HCT116 (cell line): ENCODE measurements at regions not wholly inside any gene's neighbourhood (a gene's known extent, or its start where the extent isn't known, plus 50 kb on each side); places are given as distances from the start of the nearest gene placed in this dataset.

Experiments used
- ATAC-seq: fragments of 200-7000 bp; cut with Tn5 transposase; 2 replicates; pipeline ENCODE4 v1.9.1; 2020; ENCODE audit warnings: mild to moderate bottlenecking, moderate library complexity
- BruUV-seq: library from RNA; stranded (reverse); fragments of 400-500 nt; replicated peaks from 2 replicates; lab custom pipeline; 2021; lab: Mats Ljungman, UMichigan
- CTCF ChIA-PET: fragments of 300-600 bp; sonication (Branson Sonifier 250); formaldehyde crosslinking; loops from one replicate; lab custom pipeline; 2021; ENCODE audit warnings: antibody characterized with exemption; lab: Charles Lee
- POLR2A ChIA-PET: fragments of 300-600, 350-600 bp; sonication (Branson Sonifier 250); formaldehyde crosslinking; loops from one replicate; lab custom pipeline; 2021; ENCODE audit warnings: antibody characterized with exemption; lab: Charles Lee
- RAD21 ChIA-PET, 2 experiments: fragments of 300-600 bp; sonication (Branson Sonifier 250); formaldehyde crosslinking; loops; one replicate each; lab custom pipeline; 2023; ENCODE audit warnings: low total read pairs in 2 of 2; ENCODE audit not compliant: uncharacterized antibody in 2 of 2, unreplicated experiment in 2 of 2, low non-redundant PET in 1 of 2; lab: Charles Lee
- DNase-seq: peaks from one replicate; pipeline ENCODE4 v3.0.0-alpha.2; 2010; ENCODE audit warnings: low read depth, low spot score
- H2AFZ ChIP-seq: fragments of 200-600 bp; shearing (Covaris generic), sonication (generic); 2 replicates; pipeline ENCODE4 v1.6.1; 2017; ENCODE audit warnings: low read depth, mixed run types, mixed read lengths, antibody characterized with exemption, low read length; ENCODE audit not compliant: poor library complexity, severe bottlenecking
- H3K27ac ChIP-seq: 2 replicates; pipeline ENCODE4 v1.5.1; 2012; ENCODE audit warnings: low read depth, low read length
- H3K27me3 ChIP-seq: fragments of 200-600 bp; sonication (generic); 2 replicates; pipeline ENCODE4 v1.6.1; 2016; ENCODE audit warnings: mixed run types, low read length, mixed read lengths; ENCODE audit not compliant: insufficient read depth
- H3K36me3 ChIP-seq, 2 experiments: fragments of 200-500 bp in 1 of 2; fragments of 200-600 bp in 1 of 2; sonication (Bioruptor generic) in 1 of 2; sonication (generic) in 1 of 2; 2 replicates each; pipeline versions ENCODE4 v1.5.1 to v1.6.1; 2014 to 2016; ENCODE audit warnings: low read length in 2 of 2, inconsistent platforms in 1 of 2, mixed read lengths in 1 of 2, mixed run types in 1 of 2; ENCODE audit not compliant: insufficient read depth in 2 of 2, control insufficient read depth in 1 of 2
- H3K4me1 ChIP-seq, 2 experiments: fragments of 200-600 bp in 1 of 2; sonication (generic) in 1 of 2; 2 replicates each; pipeline versions ENCODE4 v1.5.1 to v1.6.1; 2012 to 2017; ENCODE audit warnings: low read length in 2 of 2, inconsistent platforms in 1 of 2, mild to moderate bottlenecking in 1 of 2, mixed read lengths in 1 of 2, mixed run types in 1 of 2, moderate library complexity in 1 of 2; ENCODE audit not compliant: insufficient read depth in 2 of 2, control insufficient read depth in 1 of 2
- H3K4me2 ChIP-seq: fragments of 200-600 bp; sonication (generic); 2 replicates; pipeline ENCODE4 v1.6.1; 2017; ENCODE audit warnings: mixed run types, low read length, mixed read lengths
- H3K4me3 ChIP-seq, 2 experiments: fragments of 200-600 bp in 1 of 2; sonication (generic) in 1 of 2; replicated peaks in 1 of 2; 2 replicates each; pipeline ENCODE4 v1.5.1; 2011 to 2016; ENCODE audit warnings: low read length in 2 of 2, control low read depth in 1 of 2, low read depth in 1 of 2, mild to moderate bottlenecking in 1 of 2, mixed read lengths in 1 of 2, mixed run types in 1 of 2
- H3K79me2 ChIP-seq: fragments of 200-600 bp; sonication (generic); 2 replicates; pipeline ENCODE4 v1.6.1; 2017; ENCODE audit warnings: mild to moderate bottlenecking, mixed run types, low read length, moderate library complexity, mixed read lengths; ENCODE audit not compliant: insufficient read depth
- H3K9ac ChIP-seq: fragments of 200-600 bp; sonication (generic); 2 replicates; pipeline ENCODE4 v1.6.1; 2016; ENCODE audit warnings: low read length, mixed read lengths
- H3K9me2 ChIP-seq: fragments of 200-600 bp; sonication (generic), shearing (Covaris generic); 2 replicates; pipeline ENCODE4 v1.6.1; 2017; ENCODE audit warnings: mixed run types, mild to moderate bottlenecking, moderate library complexity; ENCODE audit not compliant: insufficient read depth
- H3K9me3 ChIP-seq, 2 experiments: fragments of 200-500 bp in 1 of 2; fragments of 200-600 bp in 1 of 2; sonication (Bioruptor generic) in 1 of 2; sonication (generic) in 1 of 2; 2 replicates each; pipeline ENCODE4 v1.6.1; 2014 to 2017; ENCODE audit warnings: low read length in 2 of 2, mixed read lengths in 2 of 2, inconsistent platforms in 1 of 2, low read depth in 1 of 2, mild to moderate bottlenecking in 1 of 2, mixed run types in 1 of 2, moderate library complexity in 1 of 2; ENCODE audit not compliant: control insufficient read depth in 1 of 2, insufficient read depth in 1 of 2
- H4K20me1 ChIP-seq: fragments of 200-600 bp; sonication (generic), shearing (Covaris generic); 2 replicates; pipeline ENCODE4 v1.6.1; 2017; ENCODE audit warnings: mixed run types, mild to moderate bottlenecking, moderate library complexity; ENCODE audit not compliant: insufficient read depth
- CBX3 ChIP-seq: IDR thresholded peaks from 2 replicates; pipeline ENCODE4 v1.6.1; 2012; ENCODE audit warnings: low read depth
- EGR1 ChIP-seq: IDR thresholded peaks from 2 replicates; pipeline ENCODE4 v1.6.1; 2012; ENCODE audit warnings: low read depth
- EZH2phosphoT487 ChIP-seq: fragments of 200-600 bp; IDR thresholded peaks from 2 replicates; pipeline ENCODE4 v1.6.1; 2018; ENCODE audit warnings: antibody characterized with exemption, borderline replicate concordance
- FOSL1 ChIP-seq: IDR thresholded peaks from 2 replicates; pipeline ENCODE4 v1.6.1; 2012; ENCODE audit warnings: low read depth
- JUND ChIP-seq: IDR thresholded peaks from 2 replicates; pipeline ENCODE4 v1.6.1; 2012
- POLR2A ChIP-seq: IDR thresholded peaks from 2 replicates; pipeline ENCODE4 v1.7.0; 2011; ENCODE audit warnings: borderline replicate concordance; ENCODE audit not compliant: insufficient read depth, insufficient read length; ENCODE audit errors: extremely low read depth
- POLR2AphosphoS5 ChIP-seq: IDR thresholded peaks from 2 replicates; pipeline ENCODE4 v1.6.1; 2011; ENCODE audit warnings: mild to moderate bottlenecking, low read depth, low read length, moderate library complexity
- RAD21 ChIP-seq: IDR thresholded peaks from 2 replicates; pipeline ENCODE4 v1.6.1; 2012; ENCODE audit warnings: low read depth, mild to moderate bottlenecking
- SIN3A ChIP-seq: IDR thresholded peaks from 2 replicates; pipeline ENCODE4 v1.6.1; 2012; ENCODE audit warnings: low read depth
- SP1 ChIP-seq: IDR thresholded peaks from 2 replicates; pipeline ENCODE4 v1.6.1; 2012; ENCODE audit warnings: low read depth
- SRF ChIP-seq: IDR thresholded peaks from 2 replicates; pipeline ENCODE4 v1.6.1; 2012; ENCODE audit warnings: low read depth
- YY1 ChIP-seq: IDR thresholded peaks from 2 replicates; pipeline ENCODE4 v1.6.1; 2011; ENCODE audit warnings: low read length, low read depth, moderate library complexity, mild to moderate bottlenecking; ENCODE audit not compliant: insufficient replicate concordance; ENCODE audit errors: extremely low read depth
- ZFX ChIP-seq: fragments of 450-650 bp; IDR thresholded peaks from 2 replicates; pipeline ENCODE4 v1.6.1; 2017
- intact Hi-C: fragments of 100-400 bp; cut with micrococcal nuclease; formaldehyde crosslinking; loops from 2 replicates; pipeline ENCODE4 v1.10.0; 2022
- TF ChIP-seq, protein P1 (sequence below): IDR thresholded peaks from 2 replicates; pipeline ENCODE4 v1.6.1; 2012
- TF ChIP-seq, protein P2 (sequence below): IDR thresholded peaks from 2 replicates; pipeline ENCODE4 v1.6.1; 2012; ENCODE audit warnings: low read depth
- TF ChIP-seq, protein P3 (sequence below): IDR thresholded peaks from 2 replicates; pipeline ENCODE4 v1.6.1; 2012
- TF ChIP-seq, protein P4 (sequence below): IDR thresholded peaks from 2 replicates; pipeline ENCODE4 v1.6.1; 2011; ENCODE audit warnings: mild to moderate bottlenecking, low read length, moderate library complexity; ENCODE audit not compliant: insufficient replicate concordance; ENCODE audit errors: extremely low read depth
- TF ChIP-seq, protein P5 (sequence below), 3 experiments: fragments of 200-600 bp in 1 of 3; sonication (generic) in 1 of 3; IDR thresholded peaks in 2 of 3; conservative IDR thresholded peaks in 1 of 3; 2 replicates each; pipeline ENCODE4 v1.5.1; 2012 to 2017; ENCODE audit warnings: low read depth in 2 of 3, low read length in 2 of 3, antibody characterized with exemption in 1 of 3, borderline replicate concordance in 1 of 3, control low read depth in 1 of 3, mild to moderate bottlenecking in 1 of 3, mixed read lengths in 1 of 3, mixed run types in 1 of 3, moderate library complexity in 1 of 3; ENCODE audit not compliant: insufficient read depth in 1 of 3

DNA sequence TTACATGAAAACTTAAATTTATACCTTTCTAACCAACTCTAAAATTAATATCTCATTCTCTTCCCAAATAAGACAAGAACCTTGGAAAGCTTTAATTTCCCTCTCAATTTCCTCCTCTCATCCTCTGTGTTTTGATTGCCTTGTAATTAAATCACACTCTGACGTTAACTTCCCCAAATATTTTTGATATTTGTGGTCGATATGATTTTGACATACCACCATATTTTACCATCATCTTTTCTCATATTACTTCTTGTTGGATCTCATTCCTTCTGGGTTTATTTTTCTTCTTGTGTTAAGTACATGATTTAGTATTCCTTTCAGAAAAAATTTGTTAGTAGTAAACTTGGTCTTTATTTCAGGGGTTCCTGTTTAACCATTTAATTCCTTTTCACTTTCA is 69.6 kb downstream of the RDH14 start:
- ChIA-PET RAD21 (no interaction called here), CTCF (no interaction called here), POLR2A (no interaction called here)
- Histone ChIP-seq H3K4me2 (no peak overlapping the region), H3K9me2 (no peaks in the 10 kb centered on the region), H3K9me3 (no peaks in the 10 kb centered on the region), H3K27me3 (peaks cover 37% of the 10 kb centered on the region), H3K27ac (no peak overlapping the region), H4K20me1 (no peaks in the 10 kb centered on the region), H3K4me1 (no peaks in the 10 kb centered on the region), H3K36me3 (no peaks in the 10 kb centered on the region), H3K4me3 (no peak overlapping the region), H3K79me2 (no peaks in the 10 kb centered on the region), H3K9ac (no peak overlapping the region), H2AFZ (no peak overlapping the region)
- intact Hi-C loops: no loop called here
- TF ChIP-seq, protein P1, sequence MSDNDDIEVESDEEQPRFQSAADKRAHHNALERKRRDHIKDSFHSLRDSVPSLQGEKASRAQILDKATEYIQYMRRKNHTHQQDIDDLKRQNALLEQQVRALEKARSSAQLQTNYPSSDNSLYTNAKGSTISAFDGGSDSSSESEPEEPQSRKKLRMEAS: no peak
- TF ChIP-seq JUND (no peak), POLR2AphosphoS5 (no peak), SRF (no peak), ZFX (no peak), SIN3A (no peak), CBX3 (no peak), POLR2A (no peak), EZH2phosphoT487 (no peak), RAD21 (no peak), SP1 (no peak), YY1 (no peak), EGR1 (no peak), FOSL1 (no peak)
- TF ChIP-seq, protein P2, sequence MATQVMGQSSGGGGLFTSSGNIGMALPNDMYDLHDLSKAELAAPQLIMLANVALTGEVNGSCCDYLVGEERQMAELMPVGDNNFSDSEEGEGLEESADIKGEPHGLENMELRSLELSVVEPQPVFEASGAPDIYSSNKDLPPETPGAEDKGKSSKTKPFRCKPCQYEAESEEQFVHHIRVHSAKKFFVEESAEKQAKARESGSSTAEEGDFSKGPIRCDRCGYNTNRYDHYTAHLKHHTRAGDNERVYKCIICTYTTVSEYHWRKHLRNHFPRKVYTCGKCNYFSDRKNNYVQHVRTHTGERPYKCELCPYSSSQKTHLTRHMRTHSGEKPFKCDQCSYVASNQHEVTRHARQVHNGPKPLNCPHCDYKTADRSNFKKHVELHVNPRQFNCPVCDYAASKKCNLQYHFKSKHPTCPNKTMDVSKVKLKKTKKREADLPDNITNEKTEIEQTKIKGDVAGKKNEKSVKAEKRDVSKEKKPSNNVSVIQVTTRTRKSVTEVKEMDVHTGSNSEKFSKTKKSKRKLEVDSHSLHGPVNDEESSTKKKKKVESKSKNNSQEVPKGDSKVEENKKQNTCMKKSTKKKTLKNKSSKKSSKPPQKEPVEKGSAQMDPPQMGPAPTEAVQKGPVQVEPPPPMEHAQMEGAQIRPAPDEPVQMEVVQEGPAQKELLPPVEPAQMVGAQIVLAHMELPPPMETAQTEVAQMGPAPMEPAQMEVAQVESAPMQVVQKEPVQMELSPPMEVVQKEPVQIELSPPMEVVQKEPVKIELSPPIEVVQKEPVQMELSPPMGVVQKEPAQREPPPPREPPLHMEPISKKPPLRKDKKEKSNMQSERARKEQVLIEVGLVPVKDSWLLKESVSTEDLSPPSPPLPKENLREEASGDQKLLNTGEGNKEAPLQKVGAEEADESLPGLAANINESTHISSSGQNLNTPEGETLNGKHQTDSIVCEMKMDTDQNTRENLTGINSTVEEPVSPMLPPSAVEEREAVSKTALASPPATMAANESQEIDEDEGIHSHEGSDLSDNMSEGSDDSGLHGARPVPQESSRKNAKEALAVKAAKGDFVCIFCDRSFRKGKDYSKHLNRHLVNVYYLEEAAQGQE: no peak
- TF ChIP-seq, protein P3, sequence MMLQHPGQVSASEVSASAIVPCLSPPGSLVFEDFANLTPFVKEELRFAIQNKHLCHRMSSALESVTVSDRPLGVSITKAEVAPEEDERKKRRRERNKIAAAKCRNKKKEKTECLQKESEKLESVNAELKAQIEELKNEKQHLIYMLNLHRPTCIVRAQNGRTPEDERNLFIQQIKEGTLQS: no peak
- TF ChIP-seq, protein P4, sequence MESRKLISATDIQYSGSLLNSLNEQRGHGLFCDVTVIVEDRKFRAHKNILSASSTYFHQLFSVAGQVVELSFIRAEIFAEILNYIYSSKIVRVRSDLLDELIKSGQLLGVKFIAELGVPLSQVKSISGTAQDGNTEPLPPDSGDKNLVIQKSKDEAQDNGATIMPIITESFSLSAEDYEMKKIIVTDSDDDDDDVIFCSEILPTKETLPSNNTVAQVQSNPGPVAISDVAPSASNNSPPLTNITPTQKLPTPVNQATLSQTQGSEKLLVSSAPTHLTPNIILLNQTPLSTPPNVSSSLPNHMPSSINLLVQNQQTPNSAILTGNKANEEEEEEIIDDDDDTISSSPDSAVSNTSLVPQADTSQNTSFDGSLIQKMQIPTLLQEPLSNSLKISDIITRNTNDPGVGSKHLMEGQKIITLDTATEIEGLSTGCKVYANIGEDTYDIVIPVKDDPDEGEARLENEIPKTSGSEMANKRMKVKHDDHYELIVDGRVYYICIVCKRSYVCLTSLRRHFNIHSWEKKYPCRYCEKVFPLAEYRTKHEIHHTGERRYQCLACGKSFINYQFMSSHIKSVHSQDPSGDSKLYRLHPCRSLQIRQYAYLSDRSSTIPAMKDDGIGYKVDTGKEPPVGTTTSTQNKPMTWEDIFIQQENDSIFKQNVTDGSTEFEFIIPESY: no peak
- TF ChIP-seq, protein P5, sequence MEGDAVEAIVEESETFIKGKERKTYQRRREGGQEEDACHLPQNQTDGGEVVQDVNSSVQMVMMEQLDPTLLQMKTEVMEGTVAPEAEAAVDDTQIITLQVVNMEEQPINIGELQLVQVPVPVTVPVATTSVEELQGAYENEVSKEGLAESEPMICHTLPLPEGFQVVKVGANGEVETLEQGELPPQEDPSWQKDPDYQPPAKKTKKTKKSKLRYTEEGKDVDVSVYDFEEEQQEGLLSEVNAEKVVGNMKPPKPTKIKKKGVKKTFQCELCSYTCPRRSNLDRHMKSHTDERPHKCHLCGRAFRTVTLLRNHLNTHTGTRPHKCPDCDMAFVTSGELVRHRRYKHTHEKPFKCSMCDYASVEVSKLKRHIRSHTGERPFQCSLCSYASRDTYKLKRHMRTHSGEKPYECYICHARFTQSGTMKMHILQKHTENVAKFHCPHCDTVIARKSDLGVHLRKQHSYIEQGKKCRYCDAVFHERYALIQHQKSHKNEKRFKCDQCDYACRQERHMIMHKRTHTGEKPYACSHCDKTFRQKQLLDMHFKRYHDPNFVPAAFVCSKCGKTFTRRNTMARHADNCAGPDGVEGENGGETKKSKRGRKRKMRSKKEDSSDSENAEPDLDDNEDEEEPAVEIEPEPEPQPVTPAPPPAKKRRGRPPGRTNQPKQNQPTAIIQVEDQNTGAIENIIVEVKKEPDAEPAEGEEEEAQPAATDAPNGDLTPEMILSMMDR (IDR thresholded peaks at IDR 0.05 in 2 of 3, conservative IDR thresholded peaks at IDR 0.05 in 1 of 3; ENCODE audit: borderline replicate concordance in 1 of 3, insufficient read depth in 1 of 3, low read depth in 2 of 3, low read length in 2 of 3): no peak
- no peak for ATAC-seq
- DNase-seq: no peak
- BruUV-seq: no TSS peak
